ENCODE measurements at regions not wholly inside any gene's neighbourhood (a gene's known extent, or its start where the extent isn't known, plus 50 kb on each side); places are given as distances from the start of the nearest gene placed in this dataset.

- H3K9ac ChIP-seq (ENCODE audit: low read depth in 1 of 2, low read length in 2 of 2): no peak overlapping the region
- peaks cover 1 to 7% (median 6%) of the 10 kb centered on the region in 4 donors for H3K9me3 ChIP-seq (ENCODE audit: control insufficient read depth in 4 of 4, low read length in 3 of 4)
- H3K36me3 ChIP-seq (ENCODE audit: control insufficient read depth in 4 of 4, insufficient read depth in 3 of 4, low read depth in 1 of 4, low read length in 3 of 4): no peaks in the 10 kb centered on the region
- no peak for TF ChIP-seq RXRA (IDR thresholded peaks at IDR 0.05)
- TF ChIP-seq CTCF (IDR thresholded peaks at IDR 0.05; ENCODE audit: low read depth, low read length, missing input control): no peak
- TF ChIP-seq MAX (IDR thresholded peaks at IDR 0.05): no peak
- no peak for TF ChIP-seq SP1 (IDR thresholded peaks at IDR 0.05)
- TF ChIP-seq ZBTB33 (IDR thresholded peaks at IDR 0.05): no peak
- TF ChIP-seq RAD21 (IDR thresholded peaks at IDR 0.05): no peak
- no peak for TF ChIP-seq EGR1 (IDR thresholded peaks at IDR 0.05; ENCODE audit: low read depth in 2 of 2)
- no peak for TF ChIP-seq GABPA (IDR thresholded peaks at IDR 0.05 in 1 of 2, conservative IDR thresholded peaks at IDR 0.05 in 1 of 2)
- TF ChIP-seq JUND (IDR thresholded peaks at IDR 0.05): no peak
- no peak for TF ChIP-seq FOXA1 (IDR thresholded peaks at IDR 0.05)
- TF ChIP-seq TAF1 (conservative IDR thresholded peaks at IDR 0.05): no peak
- TF ChIP-seq HNF4G (IDR thresholded peaks at IDR 0.05): no peak
- TF ChIP-seq NR2F2 (IDR thresholded peaks at IDR 0.05): no peak
- TF ChIP-seq REST (IDR thresholded peaks at IDR 0.05): no peak
- TF ChIP-seq ATF3 (IDR thresholded peaks at IDR 0.05): no peak
- TF ChIP-seq FOXA2 (IDR thresholded peaks at IDR 0.05): no peak
- no peak for TF ChIP-seq YY1 (IDR thresholded peaks at IDR 0.05)
- no peak for DNase-seq (ENCODE audit: low spot score)
- H3K4me3 ChIP-seq (ENCODE audit: low read depth in 1 of 3, low read length in 3 of 3): no peak overlapping the region
- no peak overlapping the region for H3K27ac ChIP-seq (ENCODE audit: low read depth in 1 of 2, low read length in 2 of 2)
- no peaks in the 10 kb centered on the region for H3K4me1 ChIP-seq (ENCODE audit: control insufficient read depth in 4 of 4, insufficient read depth in 4 of 4, low read length in 3 of 4)
- WGBS: 68% methylated on average over 1 of the region's 1 CpG
- no peaks in the 10 kb centered on the region for H3K27me3 ChIP-seq (ENCODE audit: control insufficient read depth in 4 of 4, insufficient read depth in 4 of 4, low read length in 3 of 4)
Measured at GRCh38 chr2:118729760-118730159, 117.7 kb downstream of the EN1 start.

- no peak overlapping the region for H3K27ac ChIP-seq (ENCODE audit: low read depth in 1 of 2, low read length in 2 of 2)
- no peaks in the 10 kb centered on the region for H3K4me1 ChIP-seq (ENCODE audit: control insufficient read depth in 4 of 4, insufficient read depth in 4 of 4, low read length in 3 of 4)
- H3K9me3 ChIP-seq (ENCODE audit: control insufficient read depth in 4 of 4, low read length in 3 of 4): peaks cover 1 to 7% (median 6%) of the 10 kb centered on the region in 4 donors
- no peak overlapping the region for H3K4me3 ChIP-seq (ENCODE audit: low read depth in 1 of 3, low read length in 3 of 3)
- TF ChIP-seq ATF3 (IDR thresholded peaks at IDR 0.05) (no peak), JUND (IDR thresholded peaks at IDR 0.05) (no peak), REST (IDR thresholded peaks at IDR 0.05) (no peak), YY1 (IDR thresholded peaks at IDR 0.05) (no peak), HNF4G (IDR thresholded peaks at IDR 0.05) (no peak), TAF1 (conservative IDR thresholded peaks at IDR 0.05) (no peak), ZBTB33 (IDR thresholded peaks at IDR 0.05) (no peak), HNF4A (conservative IDR thresholded peaks at IDR 0.05) (no peak), FOXA2 (IDR thresholded peaks at IDR 0.05) (no peak)
- no peaks in the 10 kb centered on the region for H3K27me3 ChIP-seq (ENCODE audit: control insufficient read depth in 4 of 4, insufficient read depth in 4 of 4, low read length in 3 of 4)
- no peak overlapping the region for H3K9ac ChIP-seq (ENCODE audit: low read depth in 1 of 2, low read length in 2 of 2)
- H3K36me3 ChIP-seq (ENCODE audit: control insufficient read depth in 4 of 4, insufficient read depth in 3 of 4, low read depth in 1 of 4, low read length in 3 of 4): no peaks in the 10 kb centered on the region
- DNase-seq (ENCODE audit: low spot score): no peak
Measured at GRCh38 chr2:118728984-118729383, 118.5 kb downstream of the EN1 start.

All from liver (tissue), 8 donors.